ENCODE measurements at regions not wholly inside any gene's neighbourhood (a gene's known extent, or its start where the extent isn't known, plus 50 kb on each side); places are given as distances from the start of the nearest gene placed in this dataset.

DNA sequence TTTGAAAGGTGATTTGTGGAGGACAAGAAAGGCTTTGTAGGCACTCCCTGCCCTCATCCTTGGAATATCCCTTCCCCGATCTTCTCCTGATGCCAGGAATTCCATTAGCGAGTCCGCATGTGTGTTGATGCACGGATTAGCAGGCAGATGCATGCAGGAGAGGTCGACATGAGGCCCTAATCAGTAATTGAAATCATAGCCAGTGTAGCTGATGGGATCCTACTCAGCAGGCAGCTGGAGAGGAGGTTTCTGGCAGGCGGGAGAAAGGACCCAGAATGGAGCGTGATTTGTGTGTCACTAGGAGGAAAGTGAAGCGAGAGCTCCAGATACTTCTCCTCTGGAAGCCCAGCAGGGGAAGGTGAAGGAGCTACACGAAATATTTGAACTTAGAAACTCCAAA, 196.3 kb upstream of the CDH11 start:
- TF ChIP-seq EZH2phosphoT487 (IDR thresholded peaks at IDR 0.05; ENCODE audit: low read depth, severe bottlenecking, unreplicated experiment) (no peak), CTCF (IDR thresholded peaks at IDR 0.05; ENCODE audit: poor library complexity) (no peak), EZH2 (IDR thresholded peaks at IDR 0.05; ENCODE audit: borderline replicate concordance) (no peak)
- no peaks in the 10 kb centered on the region for H3K27me3 ChIP-seq
- no peak overlapping the region for H2AFZ ChIP-seq
- H4K20me1 ChIP-seq (ENCODE audit: insufficient read depth, poor library complexity, severe bottlenecking): no peaks in the 10 kb centered on the region
- no peaks in the 10 kb centered on the region for H3K79me2 ChIP-seq
- H3K4me3 ChIP-seq: no peak overlapping the region
- H3K4me1 ChIP-seq (ENCODE audit: insufficient read depth): peaks cover 6% of the 10 kb centered on the region
- WGBS (ENCODE audit: low lambda C conversion rate, missing lambda C conversion rate): 33% methylated on average over 9 of the region's 9 CpGs
- no peak for DNase-seq (ENCODE audit: low spot score)
- no peaks in the 10 kb centered on the region for H3K36me3 ChIP-seq (replicated peaks; ENCODE audit: insufficient read depth, low read depth)
- no peaks in the 10 kb centered on the region for H3K9me2 ChIP-seq (replicated peaks; ENCODE audit: insufficient read depth)
- no peak overlapping the region for H3K27ac ChIP-seq
- H3K9me3 ChIP-seq (ENCODE audit: low read depth): no peaks in the 10 kb centered on the region
- no peak overlapping the region for H3K4me2 ChIP-seq

DNA sequence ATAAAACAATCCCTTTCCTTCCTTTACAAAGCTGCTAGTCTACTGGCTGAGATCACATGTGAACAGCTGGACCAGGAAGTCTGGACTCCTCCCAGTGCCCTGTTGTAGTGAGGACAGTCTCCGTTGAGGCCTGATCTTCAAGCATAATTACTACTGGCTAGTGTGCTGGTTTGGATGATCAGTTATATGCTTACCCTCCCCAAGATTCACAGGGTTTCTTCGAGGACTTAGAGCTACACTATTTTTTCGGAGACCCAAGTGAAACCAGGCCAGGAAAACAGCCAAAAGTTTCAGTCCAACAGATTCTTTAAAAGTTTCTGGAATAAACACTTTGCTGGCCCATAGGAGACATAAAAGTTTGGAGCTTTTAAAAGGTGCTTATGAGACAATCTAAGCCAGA, 194.9 kb upstream of the CDH11 start:
- no peaks in the 10 kb centered on the region for H4K20me1 ChIP-seq (ENCODE audit: insufficient read depth, poor library complexity, severe bottlenecking)
- H3K4me3 ChIP-seq: no peak overlapping the region
- H3K79me2 ChIP-seq: no peaks in the 10 kb centered on the region
- H3K9me3 ChIP-seq (ENCODE audit: low read depth): no peaks in the 10 kb centered on the region
- no peaks in the 10 kb centered on the region for H3K36me3 ChIP-seq (replicated peaks; ENCODE audit: insufficient read depth, low read depth)
- H3K9me2 ChIP-seq (replicated peaks; ENCODE audit: insufficient read depth): no peaks in the 10 kb centered on the region
- DNase-seq (ENCODE audit: low spot score): no peak
- peaks cover 6% of the 10 kb centered on the region for H3K4me1 ChIP-seq (ENCODE audit: insufficient read depth)
- H2AFZ ChIP-seq: no peak overlapping the region
- H3K4me2 ChIP-seq: no peak overlapping the region
- TF ChIP-seq EZH2phosphoT487 (IDR thresholded peaks at IDR 0.05; ENCODE audit: low read depth, severe bottlenecking, unreplicated experiment) (no peak), EZH2 (IDR thresholded peaks at IDR 0.05; ENCODE audit: borderline replicate concordance) (no peak), CTCF (IDR thresholded peaks at IDR 0.05; ENCODE audit: poor library complexity) (no peak)
- H3K27me3 ChIP-seq: no peaks in the 10 kb centered on the region
- 80% methylated on average over 3 of the region's 3 CpGs for WGBS (ENCODE audit: low lambda C conversion rate, missing lambda C conversion rate)
- no peak overlapping the region for H3K27ac ChIP-seq

- Histone ChIP-seq H4K20me1 (ENCODE audit: insufficient read depth, poor library complexity, severe bottlenecking) (no peaks in the 10 kb centered on the region), H3K4me2 (no peak overlapping the region), H3K4me3 (no peak overlapping the region), H3K4me1 (ENCODE audit: insufficient read depth) (peaks cover 6% of the 10 kb centered on the region), H3K36me3 (replicated peaks; ENCODE audit: insufficient read depth, low read depth) (no peaks in the 10 kb centered on the region), H2AFZ (no peak overlapping the region), H3K27ac (no peak overlapping the region), H3K9me2 (replicated peaks; ENCODE audit: insufficient read depth) (no peaks in the 10 kb centered on the region), H3K9me3 (ENCODE audit: low read depth) (no peaks in the 10 kb centered on the region), H3K27me3 (no peaks in the 10 kb centered on the region), H3K79me2 (no peaks in the 10 kb centered on the region)
- WGBS (ENCODE audit: low lambda C conversion rate, missing lambda C conversion rate): 94% methylated on average over 7 of the region's 7 CpGs
- DNase-seq (ENCODE audit: low spot score): no peak
- TF ChIP-seq EZH2phosphoT487 (IDR thresholded peaks at IDR 0.05; ENCODE audit: low read depth, severe bottlenecking, unreplicated experiment) (no peak), CTCF (IDR thresholded peaks at IDR 0.05; ENCODE audit: poor library complexity) (no peak), EZH2 (IDR thresholded peaks at IDR 0.05; ENCODE audit: borderline replicate concordance) (no peak)
Measured at GRCh38 chr16:65315081-65315780, 193.4 kb upstream of the CDH11 start.
